HG03064 (cell line): ENCODE measurements at regions not wholly inside any gene's neighbourhood (a gene's known extent, or its start where the extent isn't known, plus 50 kb on each side); places are given as distances from the start of the nearest gene placed in this dataset.

Experiments used
- ATAC-seq: cut with Tn5 transposase; IDR thresholded peaks from one replicate; pipeline ENCODE4 v1.9.1; 2021; ENCODE audit warnings: low read depth; ENCODE audit not compliant: unreplicated experiment

DNA sequence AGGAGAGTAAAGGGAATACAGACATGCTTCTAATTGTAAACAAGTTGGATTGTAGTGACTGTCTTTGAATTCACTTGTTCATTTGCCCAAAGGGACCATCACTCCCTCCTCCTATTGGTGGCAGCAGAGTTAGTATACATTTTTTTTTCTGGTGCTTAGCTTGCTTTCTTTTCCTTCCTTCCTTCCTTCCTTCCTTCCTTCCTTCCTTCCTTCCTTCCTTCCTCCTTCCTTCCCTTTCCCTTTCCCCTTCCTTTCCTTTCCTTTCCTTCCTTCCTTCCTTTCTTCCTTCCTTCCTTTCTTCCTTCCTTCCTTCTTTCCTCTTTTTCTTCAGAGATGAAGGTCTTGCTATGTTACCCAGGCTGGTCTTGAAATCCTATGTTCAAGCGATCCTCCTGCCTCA, 94.8 kb upstream of the ATP6AP2 start:
- ATAC-seq = no peak

DNA sequence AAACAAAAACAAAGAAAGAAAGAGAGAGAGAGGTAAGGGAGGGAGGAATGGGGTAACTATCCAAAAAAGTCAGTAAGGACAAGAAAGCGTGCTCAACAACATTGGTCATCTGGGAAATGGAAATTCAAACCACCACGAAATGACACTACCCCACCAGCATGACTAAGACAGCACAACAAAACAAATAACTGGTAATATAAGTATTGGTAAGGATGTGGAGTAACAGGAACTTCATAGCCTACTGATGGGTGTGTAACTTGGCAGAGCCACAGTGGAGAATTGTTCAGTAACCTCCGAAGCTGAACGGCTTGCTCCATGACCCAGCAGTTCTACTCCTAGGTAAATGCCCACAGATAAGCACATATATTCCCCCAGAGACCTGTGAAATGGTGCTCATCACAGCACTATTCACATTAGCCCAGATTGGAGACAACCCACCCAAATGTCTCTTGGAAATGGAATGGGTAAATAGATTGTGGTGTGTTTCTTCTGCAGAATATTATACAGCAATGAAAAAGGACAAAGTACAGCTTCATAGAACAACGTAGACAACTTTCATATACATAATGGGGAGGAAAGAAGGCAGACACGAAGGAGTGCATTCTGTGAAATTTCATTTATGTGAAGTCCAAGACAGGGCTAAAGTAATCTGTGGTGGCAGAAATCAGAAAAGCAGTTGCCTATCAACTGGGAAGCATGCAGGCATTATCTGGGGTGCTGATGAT, 95.5 kb upstream of the ATP6AP2 start:
- no peak for ATAC-seq

DNA sequence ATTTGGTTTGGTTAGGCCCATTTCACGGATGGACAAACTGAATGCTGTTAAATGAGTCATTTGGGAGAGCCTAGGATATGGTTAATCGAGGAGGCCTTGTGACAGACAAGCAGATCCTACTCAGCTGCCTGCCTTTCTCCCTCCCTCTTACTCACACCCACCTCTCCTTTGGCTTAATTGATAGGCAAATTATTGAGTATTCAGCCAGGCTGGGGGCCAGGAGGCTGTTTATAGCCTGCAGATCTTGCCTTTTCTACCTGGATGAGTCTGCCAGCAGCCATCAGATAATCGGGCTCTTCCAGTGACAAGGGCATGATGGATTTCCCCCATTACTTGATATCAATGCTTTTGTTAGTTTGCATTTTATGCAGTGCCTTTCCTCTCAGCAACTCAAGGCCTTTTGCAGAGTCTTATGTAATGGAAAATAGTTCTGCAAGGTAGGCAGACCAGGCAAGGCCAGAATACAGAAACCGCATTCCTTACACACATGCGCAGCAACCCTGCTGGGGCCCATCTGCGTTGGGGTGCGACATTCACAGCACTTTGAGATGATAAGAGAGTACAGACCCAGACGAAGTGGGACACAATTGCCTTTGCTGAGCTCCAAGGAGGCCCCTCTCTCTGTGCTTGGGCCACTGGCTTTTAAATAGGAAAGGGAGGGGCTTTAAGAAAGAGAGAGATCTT, 96.2 kb upstream of the ATP6AP2 start:
- ATAC-seq = no peak

DNA sequence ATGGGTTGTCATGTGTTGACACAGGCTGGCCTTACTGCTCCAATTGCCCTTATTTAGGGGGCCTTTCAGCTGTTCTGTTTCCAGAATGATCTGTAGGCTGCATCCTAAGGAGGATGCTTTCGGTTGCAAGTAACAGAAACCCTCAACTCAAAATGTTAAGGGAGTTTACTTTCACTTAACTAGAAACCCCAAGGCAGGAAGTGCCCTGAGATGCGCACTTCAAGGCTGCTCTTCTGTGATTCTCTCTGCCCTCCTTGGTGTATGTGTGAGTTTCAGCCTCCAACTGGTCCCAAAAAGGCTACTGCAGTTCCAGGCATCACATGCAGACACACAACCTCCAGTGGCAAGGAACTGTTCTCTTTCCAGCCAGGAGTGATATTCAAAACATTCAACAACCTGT, 97.3 kb upstream of the ATP6AP2 start:
- no peak for ATAC-seq

DNA sequence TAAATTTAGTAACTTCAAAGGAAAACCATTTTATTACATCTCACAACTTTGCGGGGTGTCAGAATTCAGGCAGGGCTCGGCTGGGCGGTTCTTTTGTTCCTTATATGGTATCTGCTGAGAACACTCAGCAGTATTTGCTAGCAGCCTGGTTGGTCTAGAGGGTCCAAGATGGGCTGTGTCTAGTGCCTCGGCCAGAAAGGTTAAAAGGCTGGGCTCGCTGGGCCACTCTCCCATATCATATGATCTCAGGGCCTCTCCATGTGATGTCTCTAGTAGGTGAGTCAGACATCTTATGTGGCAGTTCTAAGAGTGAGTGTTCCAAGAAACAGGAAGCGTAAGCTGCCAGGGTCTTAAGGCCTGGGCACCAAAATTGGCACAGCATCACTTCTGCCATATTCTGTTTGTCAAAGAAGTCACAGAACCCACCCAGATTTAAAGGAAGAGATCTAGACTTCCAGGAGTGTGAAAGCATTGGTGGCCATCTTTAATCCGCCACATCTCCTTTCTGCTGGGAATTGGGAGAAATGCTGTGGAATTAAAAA, 100.9 kb upstream of the ATP6AP2 start:
- no peak for ATAC-seq

GRCh38 chrX:40478474-40479065, 102.2 kb upstream of the ATP6AP2 start:
- no peak for ATAC-seq

GRCh38 chrX:40476958-40477357, 103.8 kb upstream of the ATP6AP2 start:
- ATAC-seq = no peak

GRCh38 chrX:40474645-40475044, 106.1 kb upstream of the ATP6AP2 start:
- no peak for ATAC-seq

DNA sequence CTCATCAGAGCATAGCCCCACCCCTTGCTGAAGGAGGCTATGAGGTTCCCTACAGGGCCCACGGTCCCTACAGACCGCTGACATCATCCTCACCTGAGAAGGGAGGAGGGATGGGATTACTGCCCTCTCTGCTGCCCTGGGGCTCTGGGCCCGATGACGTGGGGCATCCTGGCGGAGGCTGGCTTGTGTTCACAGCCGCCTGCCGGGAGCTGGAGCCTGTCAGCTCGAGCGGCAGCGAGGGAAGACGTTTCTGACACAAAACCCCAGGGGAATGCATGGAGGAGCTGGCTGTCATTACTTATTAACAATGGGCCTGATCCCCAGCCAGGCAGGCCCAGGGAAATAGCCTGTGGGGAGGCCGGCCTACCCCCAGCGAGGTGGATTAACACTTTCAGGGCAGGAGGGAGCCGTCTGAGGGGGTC, 106.6 kb upstream of the ATP6AP2 start:
- no peak for ATAC-seq

DNA sequence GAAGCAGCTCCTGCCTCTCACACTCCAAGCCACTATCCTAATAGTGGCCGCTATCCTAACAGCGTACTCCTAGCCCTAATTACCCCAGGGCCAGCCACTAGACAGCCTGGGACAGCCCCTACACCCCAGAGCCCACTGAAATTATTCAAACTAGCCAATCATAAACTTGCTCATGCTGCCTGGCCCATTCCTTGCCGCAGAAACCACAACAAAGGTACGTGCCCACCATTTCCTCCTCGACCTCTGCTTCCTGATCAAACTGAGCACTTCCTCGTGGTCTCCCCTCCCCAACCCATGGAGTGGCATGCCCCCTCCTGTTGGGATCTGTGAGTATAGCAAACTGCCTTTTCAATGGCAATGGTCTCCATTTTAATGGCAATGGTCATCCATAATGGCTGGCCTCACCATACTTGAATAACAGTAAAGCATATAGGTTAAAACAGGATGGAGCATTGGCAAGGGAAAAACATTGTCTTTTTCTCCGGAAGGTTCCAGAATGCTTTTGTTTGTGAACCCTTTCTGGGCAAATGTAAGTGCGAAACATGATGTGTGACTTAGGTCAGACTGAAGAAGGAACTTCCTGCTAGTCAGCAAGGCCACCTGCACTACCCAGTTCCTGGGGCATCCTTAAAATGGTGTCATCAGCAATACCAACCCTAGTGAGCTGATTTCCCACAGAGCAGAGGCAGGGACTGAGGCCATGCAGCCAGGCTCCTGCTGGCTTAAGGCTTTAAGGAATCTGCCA, 107.1 kb upstream of the ATP6AP2 start:
- no peak for ATAC-seq

GRCh38 chrX:40471965-40472648, 108.7 kb upstream of the ATP6AP2 start:
- no peak for ATAC-seq

DNA sequence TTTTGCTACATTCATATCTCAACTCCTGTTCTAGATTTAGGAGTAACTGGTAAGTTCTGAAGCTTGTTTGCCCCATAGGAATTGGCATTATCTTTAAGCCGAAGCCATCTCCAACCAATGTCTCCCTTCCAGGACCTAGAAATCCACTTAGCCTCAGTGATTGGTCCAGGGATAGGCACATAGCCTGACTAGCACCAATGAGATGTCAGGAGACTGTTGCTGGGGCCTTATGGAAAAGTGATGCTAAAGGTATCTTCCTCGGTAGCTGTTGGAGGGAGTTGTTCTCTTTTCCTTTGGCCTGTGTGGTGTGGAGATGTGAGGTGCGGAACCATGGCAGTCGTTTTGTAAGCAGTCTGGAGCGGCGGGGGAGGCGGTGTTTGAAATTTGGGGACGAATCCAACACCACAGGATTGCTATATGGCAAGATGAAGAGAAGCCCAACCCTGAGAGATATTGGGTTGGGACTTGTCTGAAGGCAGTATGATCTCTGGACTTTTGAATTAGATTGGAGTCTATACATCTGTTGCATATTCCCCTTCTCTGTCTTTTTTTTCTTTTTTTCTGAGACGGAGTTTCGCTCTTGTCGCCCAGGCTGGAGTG, 109.8 kb upstream of the ATP6AP2 start:
- no peak for ATAC-seq

DNA sequence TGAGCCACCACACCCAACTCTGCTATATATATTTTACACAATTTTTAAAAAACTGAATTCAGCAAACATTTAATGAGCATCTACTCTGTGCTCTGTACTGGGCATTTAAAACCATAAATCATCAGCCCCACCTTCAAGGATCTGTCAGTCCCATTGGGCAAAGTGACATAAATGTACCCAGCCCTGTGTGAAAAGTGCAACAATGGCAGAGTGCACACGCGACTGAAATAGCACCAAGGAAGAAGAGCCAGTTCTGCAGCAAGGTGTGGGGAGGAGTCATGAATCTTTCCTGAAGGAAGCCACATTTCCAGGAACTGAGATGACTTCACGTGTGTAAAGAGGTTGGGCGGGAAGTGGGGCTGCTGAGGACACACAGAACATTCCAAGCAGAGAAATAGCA, 111.5 kb upstream of the ATP6AP2 start:
- ATAC-seq = no peak

GRCh38 chrX:40468033-40468846, 112.5 kb upstream of the ATP6AP2 start:
- ATAC-seq = no peak

DNA sequence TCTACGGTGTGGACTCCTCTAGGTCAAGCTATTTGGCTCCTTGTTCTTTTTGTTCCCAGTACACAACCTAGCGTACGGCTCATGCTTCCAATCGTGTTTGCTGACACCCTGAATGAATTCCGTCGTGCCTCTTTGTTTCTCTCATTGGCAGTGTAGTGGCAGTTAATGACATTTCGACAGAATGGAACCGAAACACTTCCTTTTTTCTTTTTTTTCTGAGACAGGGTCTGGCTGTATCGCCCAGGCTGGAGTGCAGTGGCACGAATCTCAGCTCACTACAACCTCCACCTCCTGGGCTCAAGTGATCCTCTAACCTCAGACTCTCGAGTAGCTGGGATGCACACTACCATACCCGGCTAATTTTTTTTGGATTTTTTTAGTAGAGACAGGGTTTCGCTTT, 113.3 kb upstream of the ATP6AP2 start:
- ATAC-seq = no peak

DNA sequence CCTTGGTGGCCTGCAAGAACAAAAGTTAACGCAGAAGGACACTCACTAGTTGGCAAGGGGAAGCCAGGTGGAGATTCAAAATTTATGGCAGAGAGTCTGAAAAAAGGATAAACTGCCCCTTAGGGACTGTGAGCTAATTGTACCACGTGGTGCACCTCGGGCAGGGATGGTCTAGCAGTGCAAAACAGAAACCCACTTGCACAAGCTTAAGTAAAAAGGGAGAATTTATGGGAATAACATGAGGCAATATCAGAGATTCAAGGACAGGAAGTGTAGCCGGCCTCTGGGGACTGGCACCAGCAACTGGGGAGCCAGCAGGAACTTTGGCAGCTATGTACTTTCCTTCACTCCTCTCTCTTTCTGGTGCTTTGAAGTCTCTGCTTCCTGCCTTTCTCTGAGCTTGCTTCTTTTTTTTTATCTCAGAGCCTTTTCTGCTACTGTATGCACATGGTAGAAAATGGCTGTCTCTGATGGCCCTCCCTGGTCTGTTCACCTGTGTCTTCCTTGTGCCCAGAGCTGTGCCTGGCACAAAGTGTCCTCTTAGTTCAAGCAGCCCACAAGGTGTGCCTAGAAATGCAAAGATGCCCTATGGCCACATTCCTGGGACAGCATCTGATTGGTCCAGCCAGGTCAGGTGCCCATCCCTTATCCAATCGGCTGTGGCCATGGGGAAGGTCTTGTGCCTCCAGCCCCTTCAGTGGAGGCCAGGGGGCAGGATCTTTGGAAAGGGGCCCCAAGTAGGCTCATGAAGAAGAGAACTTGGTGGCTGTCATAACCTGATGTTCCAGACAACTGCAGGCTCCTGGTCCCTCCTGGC, 114.8 kb upstream of the ATP6AP2 start:
- no peak for ATAC-seq

GRCh38 chrX:40462795-40463194, 118.0 kb upstream of the ATP6AP2 start:
- ATAC-seq = no peak

DNA sequence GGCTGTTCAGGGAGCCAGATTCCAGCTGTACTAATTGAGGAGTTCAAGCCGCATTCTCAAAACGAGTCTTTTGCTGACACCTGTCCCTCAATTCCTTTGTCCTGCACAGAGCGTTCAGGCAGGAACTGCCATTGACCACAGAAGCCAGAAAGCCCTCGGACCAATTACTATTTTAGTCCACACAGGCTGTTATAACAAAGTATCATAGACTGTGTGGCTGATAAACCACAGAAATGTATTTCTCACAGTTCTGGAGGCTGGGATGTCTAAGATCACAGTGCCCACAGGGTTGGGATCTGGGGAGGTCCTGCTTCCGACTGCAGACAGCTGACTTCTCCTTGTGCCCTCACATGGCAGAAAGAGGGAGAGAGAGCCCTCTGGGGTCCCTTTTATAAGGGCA, 119.8 kb upstream of the ATP6AP2 start:
- no peak for ATAC-seq
